CD4-positive, CD25-positive, alpha-beta regulatory T cell (primary cell): ENCODE measurements at regions not wholly inside any gene's neighbourhood (a gene's known extent, or its start where the extent isn't known, plus 50 kb on each side); places are given as distances from the start of the nearest gene placed in this dataset.

Experiments
- ATAC-seq, 2 donors: fragments of 150-1000 bp; cut with Tn5 transposase; one replicate each; pipeline ENCODE4 v1.10.0; 2021; ENCODE audit warnings: low read depth in 2 of 2, moderate number of reproducible peaks in 2 of 2, moderate library complexity in 1 of 2
- DNase-seq, 3 donors: peaks; one replicate each; pipeline versions ENCODE4 v3.0.0 to v3.0.0-alpha.2; 2012 to 2022; ENCODE audit warnings: mixed read lengths in 1 of 3
- H3K27ac ChIP-seq: one replicate; pipeline ENCODE4 v1.7.0; 2013; ENCODE audit warnings: mild to moderate bottlenecking, low read length; ENCODE audit not compliant: insufficient read depth, poor library complexity, severe bottlenecking
- H3K27me3 ChIP-seq: one replicate; pipeline ENCODE4 v1.7.0; 2013; ENCODE audit warnings: low read length; ENCODE audit not compliant: control insufficient read depth, insufficient read depth
- H3K36me3 ChIP-seq: one replicate; pipeline ENCODE4 v1.7.0; 2013; ENCODE audit warnings: mild to moderate bottlenecking, low read length, moderate library complexity; ENCODE audit not compliant: control insufficient read depth, insufficient read depth
- H3K4me1 ChIP-seq: 2 replicates; pipeline ENCODE4 v1.7.0; 2013; ENCODE audit warnings: mild to moderate bottlenecking, low read length; ENCODE audit not compliant: insufficient read depth, control insufficient read depth, poor library complexity, severe bottlenecking
- H3K4me3 ChIP-seq: one replicate; pipeline ENCODE4 v1.7.0; 2013; ENCODE audit warnings: low read depth, mild to moderate bottlenecking, low read length, moderate library complexity
- H3K9me3 ChIP-seq, 2 experiments: 1 replicate in 1 of 2; 2 replicates in 1 of 2; pipeline ENCODE4 v1.7.0; 2013; ENCODE audit warnings: low read length in 2 of 2, mild to moderate bottlenecking in 1 of 2, moderate library complexity in 1 of 2; ENCODE audit not compliant: control insufficient read depth in 2 of 2
- H3K27ac Mint-ChIP-seq, 3 donors: one replicate each; pipeline ENCODE4 v1.8.0; 2020 to 2022; ENCODE audit warnings: mild to moderate bottlenecking in 3 of 3, mixed read lengths in 3 of 3, moderate library complexity in 2 of 3
- H3K27me3 Mint-ChIP-seq: one replicate; pipeline ENCODE4 v1.8.0; 2022; ENCODE audit warnings: mild to moderate bottlenecking, mixed read lengths
- H3K36me3 Mint-ChIP-seq: one replicate; pipeline ENCODE4 v1.8.0; 2020; ENCODE audit warnings: mixed read lengths
- H3K4me1 Mint-ChIP-seq, 4 donors: one replicate each; pipeline ENCODE4 v1.8.0; 2020 to 2022; ENCODE audit warnings: mixed read lengths in 4 of 4, mild to moderate bottlenecking in 1 of 4
- H3K4me3 Mint-ChIP-seq, 4 donors: one replicate each; pipeline ENCODE4 v1.8.0; 2020 to 2022; ENCODE audit warnings: mild to moderate bottlenecking in 4 of 4, mixed read lengths in 4 of 4, moderate library complexity in 3 of 4
- H3K9me3 Mint-ChIP-seq, 7 donors: one replicate each; pipeline ENCODE4 v1.8.0; 2020 to 2022; ENCODE audit warnings: mixed read lengths in 7 of 7, mild to moderate bottlenecking in 3 of 7, moderate library complexity in 2 of 7

GRCh38 chr5:138702166-138703077 is 50.8 kb upstream of the CTNNA1 start:
- H3K4me1 ChIP-seq, result no peaks in the 10 kb centered on the region
- ATAC-seq (no peak), DNase-seq (no peak)
- H3K27me3 ChIP-seq, result peaks cover 19% of the 10 kb centered on the region
- Mint-ChIP-seq H3K4me3 (no peak overlapping the region), H3K27ac (no peak overlapping the region), H3K4me1 (peaks cover 0 to 2% (median 0%) of the 10 kb centered on the region in 4 donors), H3K27me3 (peaks cover 65% of the 10 kb centered on the region), H3K9me3 (peaks cover 0 to 2% (median 0%) of the 10 kb centered on the region in 7 donors), H3K36me3 (no peaks in the 10 kb centered on the region)
- no peaks in the 10 kb centered on the region for H3K9me3 ChIP-seq
- H3K27ac ChIP-seq, result no peak overlapping the region
- no peaks in the 10 kb centered on the region for H3K36me3 ChIP-seq
- no peak overlapping the region for H3K4me3 ChIP-seq

DNA sequence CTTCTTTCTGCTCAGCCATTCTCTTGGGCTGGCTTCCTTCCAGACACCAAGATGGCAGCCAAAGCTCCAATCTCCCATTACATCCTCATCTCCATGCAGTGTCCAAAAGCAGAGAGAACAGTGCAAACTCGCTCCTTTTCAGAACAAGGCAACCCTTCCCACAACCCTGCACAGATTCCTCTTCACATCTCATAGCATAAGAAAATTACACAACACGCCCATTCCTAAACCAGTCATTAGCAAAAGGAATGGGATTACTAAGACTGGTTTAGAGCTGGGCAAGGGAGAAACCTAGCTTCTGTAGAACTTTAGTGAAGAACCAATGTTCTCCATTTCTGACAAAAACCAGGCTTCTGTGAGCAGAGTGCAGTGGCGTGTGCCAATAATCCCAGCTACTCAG is 51.5 kb upstream of the CTNNA1 start:
- H3K9me3 ChIP-seq, result no peaks in the 10 kb centered on the region
- no peak for ATAC-seq
- Mint-ChIP-seq H3K27me3 (peaks cover 68% of the 10 kb centered on the region), H3K36me3 (no peaks in the 10 kb centered on the region), H3K4me1 (peaks cover 0 to 2% (median 0%) of the 10 kb centered on the region in 4 donors), H3K27ac (no peak overlapping the region), H3K4me3 (no peak overlapping the region), H3K9me3 (peaks cover 0 to 2% (median 0%) of the 10 kb centered on the region in 7 donors)
- no peak for DNase-seq
- peaks cover 17% of the 10 kb centered on the region for H3K27me3 ChIP-seq
- no peak overlapping the region for H3K4me3 ChIP-seq
- H3K36me3 ChIP-seq, result no peaks in the 10 kb centered on the region
- H3K27ac ChIP-seq, result no peak overlapping the region
- H3K4me1 ChIP-seq, result no peaks in the 10 kb centered on the region

- Histone ChIP-seq H3K9me3 (no peaks in the 10 kb centered on the region), H3K4me1 (no peaks in the 10 kb centered on the region), H3K36me3 (no peaks in the 10 kb centered on the region), H3K4me3 (no peak overlapping the region), H3K27me3 (peaks cover 14% of the 10 kb centered on the region), H3K27ac (no peak overlapping the region)
- no peak overlapping the region for H3K27ac Mint-ChIP-seq
- no peaks in the 10 kb centered on the region for H3K36me3 Mint-ChIP-seq
- no peak overlapping the region for H3K4me3 Mint-ChIP-seq
- ATAC-seq, result no peak
- no peak for DNase-seq
- peaks cover 0 to 2% (median 0%) of the 10 kb centered on the region in 7 donors for H3K9me3 Mint-ChIP-seq
- peaks cover 0 to 2% (median 0%) of the 10 kb centered on the region in 4 donors for H3K4me1 Mint-ChIP-seq
- H3K27me3 Mint-ChIP-seq, result peaks cover 72% of the 10 kb centered on the region
Measured at GRCh38 chr5:138700581-138701362, 52.5 kb upstream of the CTNNA1 start.

DNA sequence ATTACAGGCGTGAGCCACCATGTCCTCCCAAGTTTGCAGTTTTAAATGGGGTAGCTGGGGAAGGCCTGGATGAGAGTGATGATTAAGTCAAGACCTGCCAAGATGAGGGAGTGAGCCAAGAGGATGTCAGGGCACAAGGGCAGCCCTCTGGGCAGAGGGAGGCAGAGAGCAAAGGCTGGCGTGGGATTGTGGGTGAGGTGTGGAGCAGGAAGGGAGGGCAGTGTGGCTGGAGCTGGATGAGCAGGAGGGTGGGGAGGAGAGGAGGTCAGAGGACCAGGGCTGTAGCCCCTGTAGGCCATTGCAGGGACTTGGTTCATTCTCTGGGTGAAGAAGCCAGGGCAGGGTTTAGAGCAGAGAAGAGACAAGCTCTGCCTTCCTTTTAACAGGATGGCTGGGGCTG is 53.7 kb upstream of the CTNNA1 start:
- Mint-ChIP-seq H3K9me3 (peaks cover 0 to 2% (median 0%) of the 10 kb centered on the region in 7 donors), H3K4me1 (peaks cover 0 to 2% (median 0%) of the 10 kb centered on the region in 4 donors), H3K27me3 (peaks cover 65% of the 10 kb centered on the region), H3K36me3 (no peaks in the 10 kb centered on the region), H3K27ac (no peak overlapping the region), H3K4me3 (no peak overlapping the region)
- Histone ChIP-seq H3K9me3 (no peaks in the 10 kb centered on the region), H3K4me3 (no peak overlapping the region), H3K36me3 (no peaks in the 10 kb centered on the region), H3K27me3 (peaks cover 13% of the 10 kb centered on the region), H3K4me1 (no peaks in the 10 kb centered on the region), H3K27ac (no peak overlapping the region)
- ATAC-seq, result no peak
- no peak for DNase-seq

DNA sequence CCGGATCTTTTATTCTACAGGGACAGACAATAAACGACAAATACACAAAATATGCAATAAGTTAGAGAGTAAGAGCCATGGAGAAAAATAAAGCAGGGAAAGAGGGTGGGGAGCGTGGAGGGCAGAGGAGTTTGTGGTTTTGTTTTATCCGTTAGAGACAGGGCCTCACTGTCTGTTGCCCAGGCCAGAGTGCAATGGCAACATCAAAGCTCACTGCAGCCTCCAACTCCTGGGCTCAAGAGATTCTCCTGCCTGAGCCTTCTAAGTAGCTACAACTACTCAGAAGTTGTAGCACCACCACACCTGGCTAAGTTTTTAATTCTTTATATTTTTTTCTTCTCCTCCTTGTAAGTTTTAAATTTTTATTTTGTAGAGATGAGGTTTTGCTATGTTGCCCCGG is 54.5 kb upstream of the CTNNA1 start:
- H3K9me3 Mint-ChIP-seq, result peaks cover 0 to 2% (median 0%) of the 10 kb centered on the region in 7 donors
- ATAC-seq (no peak), DNase-seq (no peak)
- peaks cover 72% of the 10 kb centered on the region for H3K27me3 Mint-ChIP-seq
- Histone ChIP-seq H3K36me3 (no peaks in the 10 kb centered on the region), H3K27ac (no peak overlapping the region), H3K4me1 (no peaks in the 10 kb centered on the region), H3K4me3 (no peak overlapping the region), H3K9me3 (no peaks in the 10 kb centered on the region), H3K27me3 (peaks cover 13% of the 10 kb centered on the region)
- no peaks in the 10 kb centered on the region for H3K36me3 Mint-ChIP-seq
- H3K4me1 Mint-ChIP-seq, result peaks cover 0 to 2% (median 0%) of the 10 kb centered on the region in 4 donors
- no peak overlapping the region for H3K4me3 Mint-ChIP-seq
- no peak overlapping the region for H3K27ac Mint-ChIP-seq

DNA sequence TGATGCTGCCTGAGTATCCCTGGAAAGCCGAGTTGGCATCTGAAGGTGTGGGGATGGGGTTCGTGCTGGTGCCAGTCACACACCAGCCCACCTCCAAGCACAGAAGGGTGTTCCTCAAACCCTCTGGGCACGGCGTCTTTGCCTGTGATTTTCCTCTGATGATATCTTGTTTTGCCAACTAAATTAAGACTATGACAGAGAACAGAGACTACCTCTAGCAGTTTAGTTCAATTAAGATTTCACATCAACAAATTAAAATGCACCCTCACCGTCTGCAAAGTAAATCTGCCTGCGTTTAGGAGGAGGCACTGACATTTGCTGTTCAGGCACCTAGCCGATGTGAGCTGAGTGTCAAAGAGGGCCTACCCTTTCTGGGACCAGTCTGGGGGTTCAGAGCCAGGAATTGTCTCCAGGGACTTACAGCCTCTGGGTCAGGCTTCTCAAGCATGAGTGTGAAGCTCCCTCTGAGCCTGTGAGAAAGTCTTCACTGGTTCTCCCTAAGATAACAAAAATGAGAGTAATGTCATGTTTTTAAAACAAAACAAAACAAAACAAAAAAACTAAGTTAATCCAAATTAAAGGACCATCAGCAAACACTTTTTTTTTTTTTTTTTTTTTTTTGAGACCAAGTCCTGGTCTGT is 55.4 kb upstream of the CTNNA1 start:
- peaks cover 0 to 2% (median 0%) of the 10 kb centered on the region in 4 donors for H3K4me1 Mint-ChIP-seq
- ATAC-seq, result no peak

DNA sequence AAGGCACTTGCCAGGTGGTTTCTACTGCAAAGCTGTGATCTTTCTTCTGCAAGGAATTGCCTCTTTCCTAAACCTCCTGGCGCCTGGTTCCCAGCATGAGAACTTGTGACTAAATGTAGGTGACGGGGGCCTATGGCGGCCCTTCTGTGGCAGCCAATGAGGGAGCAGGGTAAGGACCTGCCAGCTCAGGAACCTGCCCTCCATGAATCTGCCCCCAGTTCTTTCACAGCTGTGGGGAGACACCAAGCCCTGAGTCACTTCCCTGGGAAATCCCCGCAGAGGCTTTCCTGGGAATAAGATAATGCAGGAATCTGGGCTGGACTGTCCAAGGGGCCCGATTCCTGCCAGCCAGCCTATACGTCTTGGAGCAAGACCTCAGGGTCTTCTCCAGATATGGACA is 56.7 kb upstream of the CTNNA1 start:
- no peaks in the 10 kb centered on the region for H3K36me3 ChIP-seq
- no peak overlapping the region for H3K27ac ChIP-seq
- H3K9me3 ChIP-seq, result no peaks in the 10 kb centered on the region
- H3K27me3 Mint-ChIP-seq, result peaks cover 63% of the 10 kb centered on the region
- no peak overlapping the region for H3K4me3 Mint-ChIP-seq
- no peak overlapping the region for H3K4me3 ChIP-seq
- DNase-seq (no peak), ATAC-seq (no peak)
- H3K4me1 ChIP-seq, result no peaks in the 10 kb centered on the region
- H3K27me3 ChIP-seq, result peaks cover 9% of the 10 kb centered on the region
- H3K4me1 Mint-ChIP-seq, result peaks cover 0 to 2% (median under 1%) of the 10 kb centered on the region in 4 donors
- H3K36me3 Mint-ChIP-seq, result no peaks in the 10 kb centered on the region
- H3K27ac Mint-ChIP-seq, result no peak overlapping the region
- H3K9me3 Mint-ChIP-seq, result peaks cover 0 to 4% (median 0%) of the 10 kb centered on the region in 7 donors

More for the DNA sequence above, 55.4 kb upstream of the CTNNA1 start:
- Histone ChIP-seq H3K9me3 (no peaks in the 10 kb centered on the region), H3K4me3 (no peak overlapping the region), H3K27ac (no peak overlapping the region), H3K27me3 (peaks cover 12% of the 10 kb centered on the region), H3K4me1 (no peaks in the 10 kb centered on the region), H3K36me3 (no peaks in the 10 kb centered on the region)
- DNase-seq, result no peak
- no peak overlapping the region for H3K27ac Mint-ChIP-seq
- H3K36me3 Mint-ChIP-seq, result no peaks in the 10 kb centered on the region
- H3K9me3 Mint-ChIP-seq, result peaks cover 0 to 4% (median 0%) of the 10 kb centered on the region in 7 donors
- peaks cover 72% of the 10 kb centered on the region for H3K27me3 Mint-ChIP-seq
- no peak overlapping the region for H3K4me3 Mint-ChIP-seq
